HEK293 (cell line): ENCODE measurements at regions not wholly inside any gene's neighbourhood (a gene's known extent, or its start where the extent isn't known, plus 50 kb on each side); places are given as distances from the start of the nearest gene placed in this dataset.

Experiments used
- AEBP2 ChIP-seq: fragments of 450-650 bp; formaldehyde crosslinking; IDR thresholded peaks from 2 replicates; pipeline ENCODE4 v1.5.1; 2016; ENCODE audit warnings: missing biosample characterization, missing genetic modification characterization, borderline replicate concordance
- CTCF ChIP-seq: fragments of 450-650 bp; formaldehyde crosslinking; IDR thresholded peaks from 2 replicates; pipeline ENCODE4 v1.5.1; 2016; ENCODE audit warnings: missing biosample characterization, missing genetic modification characterization
- KLF10 ChIP-seq: fragments of 450-650 bp; IDR thresholded peaks from 2 replicates; pipeline ENCODE4 v1.5.1; 2018; ENCODE audit warnings: missing biosample characterization, mild to moderate bottlenecking, missing genetic modification characterization
- MYNN ChIP-seq: fragments of 450-650 bp; formaldehyde crosslinking; IDR thresholded peaks from 2 replicates; pipeline ENCODE4 v1.5.1; 2016; ENCODE audit warnings: missing biosample characterization, missing genetic modification characterization, borderline replicate concordance
- REST ChIP-seq: fragments of 450-650 bp; formaldehyde crosslinking; IDR thresholded peaks from 2 replicates; pipeline ENCODE4 v1.5.1; 2016; ENCODE audit warnings: missing biosample characterization, missing genetic modification characterization
- TCF7L2 ChIP-seq: IDR thresholded peaks from 2 replicates; pipeline ENCODE4 v1.6.1; 2011; ENCODE audit warnings: low read depth, mild to moderate bottlenecking, inconsistent platforms, low read length, moderate library complexity, borderline replicate concordance
- YY1 ChIP-seq: fragments of 450-650 bp; formaldehyde crosslinking; IDR thresholded peaks from 2 replicates; pipeline ENCODE4 v1.5.1; 2018; ENCODE audit warnings: missing biosample characterization, missing genetic modification characterization
- ZBTB49 ChIP-seq: fragments of 450-650 bp; formaldehyde crosslinking; IDR thresholded peaks from 2 replicates; pipeline ENCODE4 v1.5.1; 2016; ENCODE audit warnings: missing biosample characterization, missing genetic modification characterization, low read depth
- ZNF292 ChIP-seq: fragments of 450-650 bp; formaldehyde crosslinking; IDR thresholded peaks from 2 replicates; pipeline ENCODE4 v1.5.1; 2016; ENCODE audit warnings: low read depth, missing biosample characterization, missing genetic modification characterization, borderline replicate concordance
- TF ChIP-seq, protein P1 (sequence below): fragments of 450-650 bp; formaldehyde crosslinking; IDR thresholded peaks from 2 replicates; pipeline ENCODE4 v1.5.1; 2016; ENCODE audit warnings: missing biosample characterization, missing genetic modification characterization

- TF ChIP-seq CTCF (tag by site-specific recombination) (no peak), YY1 (no peak), REST (tag by site-specific recombination) (no peak), TCF7L2 (no peak), KLF10 (tag by site-specific recombination) (no peak), MYNN (tag by site-specific recombination) (no peak), AEBP2 (tag by site-specific recombination) (no peak), ZBTB49 (no peak), ZNF292 (tag by site-specific recombination) (no peak)
- TF ChIP-seq, protein P1, sequence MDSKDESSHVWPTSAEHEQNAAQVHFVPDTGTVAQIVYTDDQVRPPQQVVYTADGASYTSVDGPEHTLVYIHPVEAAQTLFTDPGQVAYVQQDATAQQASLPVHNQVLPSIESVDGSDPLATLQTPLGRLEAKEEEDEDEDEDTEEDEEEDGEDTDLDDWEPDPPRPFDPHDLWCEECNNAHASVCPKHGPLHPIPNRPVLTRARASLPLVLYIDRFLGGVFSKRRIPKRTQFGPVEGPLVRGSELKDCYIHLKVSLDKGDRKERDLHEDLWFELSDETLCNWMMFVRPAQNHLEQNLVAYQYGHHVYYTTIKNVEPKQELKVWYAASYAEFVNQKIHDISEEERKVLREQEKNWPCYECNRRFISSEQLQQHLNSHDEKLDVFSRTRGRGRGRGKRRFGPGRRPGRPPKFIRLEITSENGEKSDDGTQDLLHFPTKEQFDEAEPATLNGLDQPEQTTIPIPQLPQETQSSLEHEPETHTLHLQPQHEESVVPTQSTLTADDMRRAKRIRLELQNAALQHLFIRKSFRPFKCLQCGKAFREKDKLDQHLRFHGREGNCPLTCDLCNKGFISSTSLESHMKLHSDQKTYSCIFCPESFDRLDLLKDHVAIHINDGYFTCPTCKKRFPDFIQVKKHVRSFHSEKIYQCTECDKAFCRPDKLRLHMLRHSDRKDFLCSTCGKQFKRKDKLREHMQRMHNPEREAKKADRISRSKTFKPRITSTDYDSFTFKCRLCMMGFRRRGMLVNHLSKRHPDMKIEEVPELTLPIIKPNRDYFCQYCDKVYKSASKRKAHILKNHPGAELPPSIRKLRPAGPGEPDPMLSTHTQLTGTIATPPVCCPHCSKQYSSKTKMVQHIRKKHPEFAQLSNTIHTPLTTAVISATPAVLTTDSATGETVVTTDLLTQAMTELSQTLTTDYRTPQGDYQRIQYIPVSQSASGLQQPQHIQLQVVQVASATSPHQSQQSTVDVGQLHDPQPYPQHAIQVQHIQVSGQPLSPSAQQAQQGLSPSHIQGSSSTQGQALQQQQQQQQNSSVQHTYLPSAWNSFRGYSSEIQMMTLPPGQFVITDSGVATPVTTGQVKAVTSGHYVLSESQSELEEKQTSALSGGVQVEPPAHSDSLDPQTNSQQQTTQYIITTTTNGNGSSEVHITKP (tag by site-specific recombination) = no peak
These were observed 760.0 kb downstream of the METTL4 start for GRCh38 chr18:1811282-1811681.
